ENCODE measurements at regions not wholly inside any gene's neighbourhood (a gene's known extent, or its start where the extent isn't known, plus 50 kb on each side); places are given as distances from the start of the nearest gene placed in this dataset.

GRCh38 chr16:73197598-73197997 lies 149.7 kb upstream of the ZFHX3 start:
- TF ChIP-seq CTCF (IDR thresholded peaks at IDR 0.05; ENCODE audit: low read depth, low read length), result no peak
- Histone ChIP-seq H3K9me3 (ENCODE audit: severe bottlenecking) (no peaks in the 10 kb centered on the region), H3K27me3 (ENCODE audit: insufficient read depth, low read depth, severe bottlenecking) (no peaks in the 10 kb centered on the region), H3K36me3 (no peaks in the 10 kb centered on the region), H3K4me3 (ENCODE audit: low read depth, low read length) (no peak overlapping the region), H3K27ac (no peak overlapping the region)
- no peak for DNase-seq

- Histone ChIP-seq H3K27me3 (ENCODE audit: insufficient read depth, low read depth, severe bottlenecking) (no peaks in the 10 kb centered on the region), H3K4me3 (ENCODE audit: low read depth, low read length) (no peak overlapping the region), H3K27ac (no peak overlapping the region), H3K9me3 (ENCODE audit: severe bottlenecking) (no peaks in the 10 kb centered on the region), H3K36me3 (no peaks in the 10 kb centered on the region)
- peak; percentile 87 for TF ChIP-seq CTCF (IDR thresholded peaks at IDR 0.05; ENCODE audit: low read depth, low read length)
- peak; percentile 71 for DNase-seq
These were observed 148.7 kb upstream of the ZFHX3 start for GRCh38 chr16:73196670-73197069.

GRCh38 chr16:73193464-73193863 lies 145.5 kb upstream of the ZFHX3 start:
- DNase-seq, result no peak
- H3K9me3 ChIP-seq (ENCODE audit: severe bottlenecking), result no peaks in the 10 kb centered on the region
- no peak overlapping the region for H3K27ac ChIP-seq
- TF ChIP-seq CTCF (IDR thresholded peaks at IDR 0.05; ENCODE audit: low read depth, low read length), result no peak
- no peaks in the 10 kb centered on the region for H3K36me3 ChIP-seq
- H3K27me3 ChIP-seq (ENCODE audit: insufficient read depth, low read depth, severe bottlenecking), result no peaks in the 10 kb centered on the region
- no peak overlapping the region for H3K4me3 ChIP-seq (ENCODE audit: low read depth, low read length)

- no peak for DNase-seq
- Histone ChIP-seq H3K27ac (no peak overlapping the region), H3K27me3 (ENCODE audit: insufficient read depth, low read depth, severe bottlenecking) (no peaks in the 10 kb centered on the region), H3K4me3 (ENCODE audit: low read depth, low read length) (no peak overlapping the region), H3K36me3 (no peaks in the 10 kb centered on the region), H3K9me3 (ENCODE audit: severe bottlenecking) (no peaks in the 10 kb centered on the region)
- TF ChIP-seq CTCF (IDR thresholded peaks at IDR 0.05; ENCODE audit: low read depth, low read length), result no peak
These were observed 144.4 kb upstream of the ZFHX3 start for GRCh38 chr16:73192232-73192894.

- DNase-seq, result no peak
- H3K9me3 ChIP-seq (ENCODE audit: severe bottlenecking), result no peaks in the 10 kb centered on the region
- no peak for TF ChIP-seq CTCF (IDR thresholded peaks at IDR 0.05; ENCODE audit: low read depth, low read length)
- H3K36me3 ChIP-seq, result no peaks in the 10 kb centered on the region
- no peak overlapping the region for H3K27ac ChIP-seq
- H3K27me3 ChIP-seq (ENCODE audit: insufficient read depth, low read depth, severe bottlenecking), result no peaks in the 10 kb centered on the region
- no peak overlapping the region for H3K4me3 ChIP-seq (ENCODE audit: low read depth, low read length)
These were observed 143.7 kb upstream of the ZFHX3 start for GRCh38 chr16:73191660-73192046.
